ENCODE measurements at regions not wholly inside any gene's neighbourhood (a gene's known extent, or its start where the extent isn't known, plus 50 kb on each side); places are given as distances from the start of the nearest gene placed in this dataset.
"Not testable (repeated sequence)": the region's sequence is repeated elsewhere in the genome, so short reads cannot be mapped to it uniquely, and the experiment has no call there.

DNA sequence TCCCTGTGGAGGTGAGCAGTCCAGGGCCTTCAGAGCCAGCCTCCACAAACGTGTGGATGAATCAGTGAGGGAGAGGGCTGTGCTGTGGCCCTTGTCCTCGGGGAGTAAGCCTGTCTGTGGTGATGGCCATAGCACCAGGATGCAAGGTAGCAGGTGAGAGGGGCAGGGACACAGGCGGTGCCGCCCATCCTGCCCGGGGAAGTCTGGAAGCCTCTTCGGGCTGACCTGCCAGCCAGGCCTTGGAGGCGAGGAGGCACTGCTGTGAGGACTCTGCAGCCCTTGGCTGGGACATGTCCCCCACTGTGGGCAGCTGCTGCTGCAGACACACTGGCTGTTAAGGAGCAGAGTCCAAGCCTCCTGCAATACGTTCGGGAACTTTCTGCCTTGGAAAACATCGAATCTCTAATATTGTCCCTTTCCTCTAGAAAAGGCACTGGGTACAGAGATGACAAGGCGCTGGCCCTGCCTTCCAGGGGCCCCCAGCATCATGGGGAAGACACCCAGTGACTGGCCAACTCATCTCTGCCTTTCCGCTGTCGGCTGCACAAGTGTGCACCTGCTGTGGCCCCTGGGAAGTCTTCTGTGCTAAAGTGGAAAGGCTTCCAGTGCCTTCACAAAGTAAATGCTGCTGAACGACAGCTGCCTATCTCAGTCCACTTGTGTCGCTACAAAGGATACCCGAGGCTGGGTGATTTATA is 101.4 kb downstream of the ADRA2C start:
- DNase-seq = no peak

DNA sequence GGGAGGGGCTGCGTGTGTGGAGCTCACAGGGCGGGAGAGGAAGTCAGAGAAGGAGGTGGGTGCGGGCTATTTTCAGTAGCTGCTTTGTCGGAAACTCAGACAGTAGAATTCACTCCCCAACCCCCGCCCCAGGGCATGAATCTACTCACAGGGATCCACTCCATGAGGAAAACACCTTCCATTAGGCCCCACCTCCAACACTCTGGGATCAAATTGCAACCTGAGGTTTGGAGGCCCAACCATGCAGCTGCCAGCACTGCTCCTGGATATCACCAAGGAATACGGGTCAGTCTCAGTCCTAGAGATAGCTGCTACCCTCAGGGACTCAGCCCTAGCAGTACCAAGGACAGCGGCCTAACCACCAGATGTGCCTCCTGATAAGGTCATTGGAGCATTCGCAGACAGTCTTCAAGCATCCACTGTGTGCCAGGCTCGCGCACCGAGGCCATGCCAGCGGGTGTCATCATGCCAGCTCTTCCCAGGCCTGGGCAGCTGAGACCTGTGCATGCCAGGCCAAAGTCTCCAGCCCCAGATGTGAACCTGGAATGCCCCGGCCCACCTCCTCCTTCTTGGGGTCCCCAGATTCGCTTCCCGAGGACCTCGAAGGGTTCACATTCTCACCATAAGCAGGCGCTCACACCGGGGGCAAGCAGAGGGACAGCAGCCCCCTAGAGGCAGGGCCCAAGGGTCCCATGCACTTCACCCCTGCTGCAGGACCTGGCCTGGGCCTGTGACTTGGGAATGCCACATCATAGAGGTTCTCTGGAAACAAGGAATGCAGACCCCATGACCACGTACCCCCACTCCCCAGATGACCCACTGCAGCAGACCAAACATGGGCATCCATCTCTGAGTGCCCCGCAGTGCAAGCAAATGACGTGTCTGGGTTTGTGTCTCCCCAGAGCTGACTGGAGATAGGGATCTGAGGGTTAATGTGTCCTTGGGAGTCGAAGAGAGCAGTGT is 102.3 kb downstream of the ADRA2C start:
- DNase-seq = no peak

DNA sequence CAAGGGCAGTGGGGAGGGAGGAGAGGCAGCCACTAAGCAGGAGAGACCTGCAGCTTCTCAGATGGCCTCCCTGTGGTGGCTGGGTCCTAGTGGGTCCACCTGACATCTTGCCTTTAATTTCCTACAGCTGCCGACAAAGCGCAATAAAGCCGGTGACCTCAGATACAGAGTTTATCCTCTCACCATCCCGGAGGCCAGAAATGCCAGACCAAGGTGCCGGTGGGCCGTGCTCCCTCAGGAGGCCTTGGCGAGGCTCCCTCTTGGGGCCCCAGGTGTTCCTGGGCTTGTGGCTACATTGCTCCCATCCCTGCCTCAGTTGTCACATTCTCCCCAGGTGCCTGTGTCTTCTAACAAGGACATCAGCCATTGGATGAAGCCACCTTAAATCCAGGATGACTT is 103.0 kb downstream of the ADRA2C start:
- DNase-seq = no peak

DNA sequence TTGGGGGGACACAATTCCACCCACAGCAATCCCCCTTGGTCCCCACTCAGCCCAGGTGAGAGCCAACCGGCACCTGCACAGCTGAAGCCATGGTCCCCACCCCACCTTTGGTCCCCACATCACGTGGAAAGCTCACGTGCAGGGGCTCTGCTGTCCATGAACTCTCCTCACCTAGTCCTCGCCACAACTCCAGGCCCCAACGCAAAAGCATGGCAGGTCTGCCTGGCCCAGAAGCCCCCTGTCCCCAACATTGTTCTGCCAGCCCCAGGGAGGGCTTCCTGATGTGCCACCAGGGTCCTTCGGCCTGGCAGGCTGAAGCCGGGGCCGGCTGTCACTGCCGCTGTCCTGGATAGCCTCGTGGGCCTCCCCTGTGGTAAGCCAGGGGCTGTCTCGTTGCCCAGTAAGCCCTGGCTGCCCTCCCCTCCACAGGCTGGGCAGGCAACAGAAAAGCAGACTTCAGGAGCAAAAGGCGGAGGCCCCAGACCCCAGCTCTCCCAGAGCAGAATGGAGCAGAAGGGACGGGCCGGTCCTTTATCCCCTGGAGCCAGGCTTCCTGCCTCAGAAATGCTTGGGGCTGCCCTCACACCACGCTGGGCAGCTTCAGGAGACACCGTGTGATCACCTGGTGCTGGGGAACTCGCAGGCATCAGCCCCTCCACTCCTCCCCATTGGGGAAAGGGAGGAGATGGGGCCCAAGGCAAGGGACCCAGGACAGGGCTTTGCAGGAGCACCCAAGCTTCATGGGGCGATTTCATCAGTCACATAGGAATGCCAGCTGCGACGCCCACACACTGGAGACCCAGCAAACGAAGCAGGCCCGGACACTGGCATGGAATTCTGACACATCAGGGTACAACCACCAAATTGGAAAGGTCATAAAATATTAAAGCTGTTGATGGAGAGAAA is 103.7 kb downstream of the ADRA2C start:
- DNase-seq = no peak

DNA sequence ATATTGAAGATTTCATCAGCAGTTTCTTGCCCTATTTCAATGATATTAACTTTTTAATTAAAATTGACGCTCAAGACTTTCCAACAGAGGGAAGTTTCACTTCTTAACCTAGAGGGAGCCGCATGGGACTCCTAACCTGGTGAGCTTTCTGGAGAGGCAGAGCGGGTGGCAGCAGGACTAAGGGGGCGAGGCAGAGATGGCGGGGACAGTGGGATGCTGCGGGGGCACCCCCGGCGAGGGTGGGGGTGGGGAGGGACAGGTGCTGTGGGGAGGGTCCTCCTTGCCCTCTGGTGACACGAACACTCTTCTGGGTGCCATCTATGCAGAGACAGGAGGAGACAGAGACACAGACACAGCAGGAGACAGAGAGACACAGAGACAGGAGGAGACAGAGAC is 104.4 kb downstream of the ADRA2C start:
- no peak for DNase-seq

DNA sequence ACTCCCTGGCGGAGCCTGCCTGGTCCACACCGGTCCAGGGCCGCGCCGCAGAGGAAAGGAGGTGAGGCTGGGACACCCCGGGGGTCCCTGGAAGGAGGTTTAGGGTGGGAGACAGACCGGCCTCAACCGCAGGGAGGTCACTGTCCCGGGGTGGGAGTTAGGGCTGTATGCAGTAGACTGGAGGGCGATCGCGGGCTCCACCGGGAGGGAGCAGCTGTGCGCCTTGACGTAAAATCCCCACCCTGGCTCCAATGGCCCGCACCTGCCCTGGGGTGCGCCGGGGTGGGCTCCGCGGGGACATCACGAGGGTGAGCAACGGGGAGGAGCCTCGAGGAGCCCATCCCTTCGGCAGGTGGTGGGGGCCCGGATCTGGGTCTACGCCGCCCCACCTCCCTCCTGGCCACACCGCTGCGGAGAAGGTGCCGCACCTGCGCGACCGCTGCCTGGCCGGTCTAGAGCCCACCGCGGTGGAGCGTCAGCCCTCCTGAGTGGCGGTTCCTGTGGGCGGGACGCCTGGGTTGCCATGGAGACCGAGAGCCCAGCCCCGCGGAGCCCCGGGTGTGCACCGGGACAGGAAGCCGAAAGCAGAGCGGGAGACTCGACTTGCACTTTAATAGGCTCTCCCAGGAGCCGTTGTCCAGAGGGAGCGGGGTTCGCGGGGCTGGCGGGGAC is 105.1 kb downstream of the ADRA2C start:
- DNase-seq = no peak

DNA sequence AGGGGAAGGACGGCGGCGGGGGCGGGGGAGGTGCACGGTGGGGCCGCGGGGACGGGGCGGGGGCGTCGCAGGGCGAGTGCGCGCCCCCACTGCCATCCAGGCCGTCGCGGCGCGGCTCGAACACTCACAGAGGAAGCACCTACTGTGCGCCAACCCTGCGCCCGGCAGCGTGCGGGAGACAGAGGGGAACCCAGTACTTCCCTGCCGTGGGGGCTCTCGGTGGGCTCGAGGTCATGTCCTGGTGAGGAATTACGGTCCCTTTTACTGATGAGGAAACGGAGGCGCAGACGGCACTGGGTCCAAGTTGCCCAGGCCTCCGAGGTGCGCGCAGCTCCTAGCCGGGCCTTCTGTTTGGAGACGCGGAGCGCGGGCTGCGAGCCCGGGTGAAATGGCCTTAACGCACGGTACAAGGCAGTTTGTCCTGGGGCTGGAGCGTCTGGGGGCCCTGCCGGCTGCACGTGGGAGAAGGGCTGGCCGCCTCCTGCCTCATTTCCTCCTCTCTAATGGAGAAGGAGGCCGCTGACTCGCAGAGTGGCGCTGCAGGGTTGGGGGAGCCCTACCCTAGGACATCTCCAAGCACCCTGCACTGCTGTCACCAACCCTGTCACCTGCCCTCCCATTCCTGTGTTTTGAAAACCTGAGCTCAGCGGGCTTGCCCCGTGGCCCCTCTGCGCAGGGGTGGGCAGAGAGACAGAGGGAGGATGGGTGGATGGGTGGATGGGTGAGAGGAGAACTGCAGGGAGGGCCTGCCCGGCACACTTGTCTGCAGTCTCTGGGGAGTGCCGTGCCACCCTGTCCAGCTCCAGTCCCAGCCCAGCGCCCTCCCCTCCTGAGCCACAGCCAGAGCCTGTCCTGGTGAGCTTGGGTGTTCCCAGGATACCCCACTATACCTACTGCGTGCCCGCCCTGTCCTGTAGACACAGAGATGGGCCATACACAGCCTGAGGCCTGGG is 106.0 kb downstream of the ADRA2C start:
- no peak for DNase-seq

DNA sequence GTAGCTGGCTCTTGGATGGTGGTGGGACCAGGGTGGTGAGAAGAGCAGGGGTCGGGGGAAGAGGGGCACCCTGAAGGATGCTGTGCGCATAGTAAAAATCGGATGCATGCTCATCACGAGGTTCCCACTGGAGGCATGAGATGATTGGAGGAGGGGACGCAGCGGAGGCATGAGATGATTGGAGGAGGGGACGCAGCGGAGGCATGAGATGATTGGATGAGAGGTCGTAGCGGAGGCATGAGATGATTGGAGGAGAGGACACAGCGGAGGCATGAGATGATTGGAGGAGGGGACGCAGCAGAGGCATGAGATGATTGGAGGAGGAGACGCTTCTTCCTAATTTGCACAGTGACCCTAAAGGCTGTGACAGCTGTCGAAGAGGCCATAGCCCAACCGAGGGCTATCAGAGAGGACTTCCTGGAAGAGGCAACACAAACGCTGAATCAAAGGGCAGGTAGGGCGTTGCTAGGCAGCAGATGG is 106.7 kb downstream of the ADRA2C start:
- DNase-seq = no peak

DNA sequence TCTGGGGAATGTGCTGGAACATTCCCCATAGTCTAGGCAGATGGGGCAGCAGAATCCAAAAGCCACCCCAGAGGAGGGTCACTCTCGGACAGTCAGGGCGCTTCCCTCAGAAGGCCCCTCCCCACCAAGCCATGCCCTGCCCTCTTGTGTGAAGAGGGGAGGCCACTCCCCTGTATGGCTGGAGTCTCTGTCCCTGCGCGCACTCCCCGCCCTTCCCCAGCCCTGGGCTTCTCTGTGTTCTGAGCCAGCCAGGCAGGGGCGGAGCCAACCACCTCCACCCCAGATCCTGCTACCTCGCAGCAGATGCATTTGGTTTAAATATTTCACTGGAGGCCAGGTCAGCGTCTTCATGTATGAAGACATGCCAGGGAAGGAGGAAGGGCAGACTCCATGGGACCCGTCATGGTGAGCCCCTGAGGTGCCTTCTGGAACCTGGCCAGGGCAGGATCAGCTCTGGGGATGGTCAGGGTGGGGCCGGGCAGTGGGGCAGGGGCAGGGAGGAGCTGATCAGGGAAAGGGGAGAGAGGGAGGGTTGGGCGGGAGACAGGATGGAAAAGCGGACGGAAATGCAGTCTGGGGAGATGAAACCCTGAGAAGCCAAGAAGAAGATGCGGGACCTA is 107.3 kb downstream of the ADRA2C start:
- DNase-seq = no peak

DNA sequence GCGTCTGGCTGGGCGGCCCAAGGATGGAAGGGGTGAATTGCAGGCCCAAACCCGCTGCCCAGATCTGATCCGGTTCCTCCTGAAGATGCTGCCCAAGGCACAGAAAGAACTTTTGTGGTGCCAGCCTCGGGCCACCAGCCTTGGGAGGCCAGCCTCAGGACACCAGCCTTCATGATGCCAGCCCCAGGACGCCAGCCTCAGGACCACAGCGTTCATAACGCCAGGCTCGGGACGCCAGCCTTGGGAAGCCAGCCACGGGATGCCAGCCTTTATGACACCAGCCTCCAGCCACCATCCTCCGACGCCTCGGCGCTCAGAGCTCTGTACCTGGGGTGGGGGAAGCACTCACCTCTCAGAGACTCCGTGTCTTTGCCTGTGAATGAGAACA is 107.8 kb downstream of the ADRA2C start:
- no peak for DNase-seq

DNA sequence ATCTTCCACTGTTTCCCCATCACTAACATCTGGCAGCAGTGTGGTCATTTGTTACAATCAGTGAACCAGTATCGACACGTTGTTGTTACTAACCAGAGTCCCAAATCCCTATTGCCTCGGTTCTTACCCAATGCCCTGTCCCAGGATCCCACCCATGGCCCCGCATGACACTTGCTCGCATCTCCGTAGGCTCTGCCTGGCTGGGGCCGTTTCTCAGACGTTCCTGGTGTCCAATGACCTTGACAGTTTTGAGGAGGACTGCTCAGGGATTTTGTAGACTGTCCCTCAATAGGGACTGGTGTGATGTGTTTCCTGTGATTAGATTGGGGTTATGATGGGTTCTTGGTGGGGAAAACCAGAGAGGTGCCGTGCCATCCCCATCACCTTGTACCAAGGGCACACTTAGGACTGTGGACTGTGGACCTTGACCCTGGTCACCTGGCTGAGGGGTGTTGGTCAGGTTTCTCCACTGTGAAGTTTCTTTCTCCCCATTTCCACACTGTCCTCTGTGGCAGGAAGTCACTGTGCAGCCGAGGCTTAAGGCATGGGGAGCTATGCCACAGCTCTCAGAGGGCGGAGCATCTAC is 108.4 kb downstream of the ADRA2C start:
- DNase-seq = no peak

DNA sequence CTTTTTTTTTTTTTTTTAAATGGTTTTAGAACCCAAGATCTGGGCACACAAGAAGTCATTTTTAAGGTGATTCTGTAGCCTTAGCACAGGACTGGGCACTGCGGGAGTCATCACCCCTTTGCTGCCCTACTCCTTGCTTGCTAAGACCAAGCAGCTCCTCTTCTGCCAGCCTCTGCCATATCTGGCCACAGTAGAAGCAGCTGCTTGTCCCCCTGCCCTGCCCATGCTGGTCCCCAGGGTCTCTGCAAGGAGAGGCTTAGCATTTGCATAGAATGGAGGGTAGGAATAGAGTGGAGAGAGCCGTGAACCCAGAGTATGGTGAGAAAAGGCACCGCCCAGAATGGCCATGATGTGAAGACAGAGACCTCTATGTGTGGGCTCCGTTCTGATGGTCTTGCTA is 109.3 kb downstream of the ADRA2C start:
- no peak for DNase-seq

DNA sequence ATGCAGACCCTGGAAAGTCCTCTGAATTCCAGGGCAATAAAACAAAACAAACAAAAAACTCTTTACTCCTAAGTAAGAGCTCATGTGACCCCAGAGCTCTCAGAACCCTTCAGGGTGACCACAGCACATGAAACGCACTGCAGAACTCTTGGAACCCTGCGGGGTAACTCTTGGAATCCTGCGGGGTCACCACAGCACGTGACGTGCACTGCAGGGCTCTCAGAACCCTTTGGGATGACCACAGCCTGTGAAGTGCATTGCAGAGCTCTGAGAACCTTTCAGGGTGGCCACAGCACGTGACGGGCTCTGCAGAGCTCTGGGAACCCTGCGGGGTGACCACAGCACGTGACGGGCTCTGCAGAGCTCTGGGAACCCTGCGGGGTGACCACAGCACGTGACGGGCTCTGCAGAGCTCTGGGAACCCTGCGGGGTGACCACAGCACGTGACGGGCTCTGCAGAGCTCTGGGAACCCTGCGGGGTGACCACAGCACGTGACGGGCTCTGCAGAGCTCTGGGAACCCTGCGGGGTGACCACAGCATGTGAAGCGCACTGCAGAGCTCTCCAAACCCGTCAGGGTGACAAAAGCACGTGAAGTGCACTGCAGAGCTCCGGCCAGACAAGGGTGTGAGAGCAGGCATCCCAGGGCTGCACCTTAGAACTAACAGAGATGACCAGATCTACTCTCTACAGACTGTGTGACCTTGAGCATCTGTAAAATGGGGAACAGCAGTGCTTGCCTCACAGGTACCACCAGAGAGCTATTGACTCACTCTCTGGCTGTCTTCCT is 110.1 kb downstream of the ADRA2C start:
- DNase-seq = not testable (repeated sequence)

DNA sequence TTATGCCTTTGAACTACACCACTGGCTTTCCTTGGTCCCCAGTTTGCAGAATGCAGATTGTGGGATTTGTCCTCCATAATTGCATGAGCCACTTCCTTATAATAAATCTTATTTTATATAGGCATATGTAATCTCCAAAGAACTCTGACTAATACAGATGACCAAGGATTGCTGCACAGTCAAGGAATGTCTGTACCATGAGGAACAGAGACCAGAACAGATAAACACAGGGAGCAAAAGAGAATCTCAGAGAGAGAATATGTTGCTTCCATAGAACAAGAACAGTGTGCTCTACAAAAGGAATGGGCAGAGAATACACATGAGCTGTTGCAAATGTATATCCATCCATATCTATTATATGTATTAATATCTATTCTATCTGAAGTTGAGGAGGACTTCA is 111.1 kb downstream of the ADRA2C start:
- no peak for DNase-seq

DNA sequence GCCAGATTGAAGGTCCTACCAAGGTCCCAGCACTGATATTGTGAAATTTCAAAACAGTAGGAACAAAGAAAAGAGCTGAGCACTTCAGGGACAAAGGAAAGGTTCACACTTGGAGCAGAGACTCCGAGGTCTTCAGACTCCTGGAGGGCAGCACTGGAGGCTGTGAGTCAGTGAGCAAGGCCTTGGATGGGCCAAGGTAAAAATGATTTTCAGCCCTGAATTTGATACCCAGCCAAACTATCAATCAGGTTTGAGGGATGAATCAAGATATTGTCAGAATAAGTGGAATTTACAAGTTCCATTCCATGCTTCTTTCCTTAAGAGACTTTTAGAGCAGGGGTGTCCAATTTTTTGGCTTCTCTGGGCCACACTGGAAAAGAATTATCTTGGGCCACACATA is 111.7 kb downstream of the ADRA2C start:
- no peak for DNase-seq

DNA sequence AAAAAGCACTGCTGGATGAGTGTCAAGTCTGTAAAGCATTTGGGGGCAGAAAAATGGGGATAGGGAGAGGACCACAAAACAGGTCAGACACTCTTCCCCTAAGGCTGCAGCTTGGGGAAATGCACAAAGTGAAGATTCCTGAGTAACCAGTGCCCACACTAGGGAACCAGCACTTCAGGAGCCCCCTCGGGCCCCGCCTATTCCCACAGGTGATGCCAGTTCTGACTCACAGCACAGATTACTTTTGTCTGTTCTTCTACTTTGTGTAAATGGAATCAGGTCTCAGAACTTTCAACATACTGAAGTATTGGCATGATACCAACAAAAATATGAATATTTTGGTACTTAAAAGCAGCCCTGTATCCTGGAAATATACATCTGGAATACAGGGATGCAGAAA is 112.5 kb downstream of the ADRA2C start:
- DNase-seq = no peak

DNA sequence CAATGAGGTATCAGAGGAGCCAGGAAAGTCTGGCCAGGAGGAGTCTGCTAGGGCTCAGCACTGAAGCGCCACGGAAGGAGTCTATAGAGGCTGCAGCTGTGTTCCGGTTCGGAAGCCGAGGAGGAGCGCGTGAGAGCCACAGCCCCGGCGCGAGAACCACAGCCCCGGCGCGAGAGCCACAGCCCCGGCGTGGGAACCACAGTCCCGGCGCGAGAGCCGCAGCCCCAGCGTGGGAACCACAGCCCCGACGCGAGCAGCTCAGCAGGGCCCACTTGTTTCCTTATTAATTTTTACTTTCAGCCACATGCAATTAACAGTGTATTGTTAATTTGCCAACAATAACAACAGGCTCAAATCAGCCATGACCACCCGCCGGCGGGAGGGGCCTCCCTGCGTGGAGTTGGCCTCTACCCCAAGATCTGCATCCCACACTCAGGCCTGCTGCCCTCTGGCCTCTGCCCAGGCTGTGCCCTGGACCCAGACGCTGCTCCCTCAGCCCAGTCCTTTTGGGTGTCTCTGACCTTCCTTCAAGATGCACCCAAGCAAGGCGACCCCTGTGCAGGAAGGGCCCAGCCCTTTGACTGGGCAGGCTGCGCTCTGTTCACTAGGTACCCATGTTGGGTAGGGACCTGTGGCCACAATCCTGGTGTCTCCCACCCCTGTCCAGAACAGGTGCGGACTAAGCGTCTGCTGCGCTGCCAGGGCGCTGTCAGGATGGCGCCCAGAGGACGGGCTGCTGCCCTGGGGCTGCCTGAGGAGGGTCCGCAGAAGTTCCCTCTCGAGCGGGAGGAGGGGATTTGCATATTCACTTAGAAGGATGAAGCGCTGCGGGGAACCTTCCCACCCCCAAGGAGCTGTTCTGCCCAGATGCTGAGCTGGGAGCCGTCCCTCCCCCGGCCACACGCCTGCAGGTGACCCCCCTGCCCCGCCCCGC is 113.8 kb downstream of the ADRA2C start:
- DNase-seq = no peak

DNA sequence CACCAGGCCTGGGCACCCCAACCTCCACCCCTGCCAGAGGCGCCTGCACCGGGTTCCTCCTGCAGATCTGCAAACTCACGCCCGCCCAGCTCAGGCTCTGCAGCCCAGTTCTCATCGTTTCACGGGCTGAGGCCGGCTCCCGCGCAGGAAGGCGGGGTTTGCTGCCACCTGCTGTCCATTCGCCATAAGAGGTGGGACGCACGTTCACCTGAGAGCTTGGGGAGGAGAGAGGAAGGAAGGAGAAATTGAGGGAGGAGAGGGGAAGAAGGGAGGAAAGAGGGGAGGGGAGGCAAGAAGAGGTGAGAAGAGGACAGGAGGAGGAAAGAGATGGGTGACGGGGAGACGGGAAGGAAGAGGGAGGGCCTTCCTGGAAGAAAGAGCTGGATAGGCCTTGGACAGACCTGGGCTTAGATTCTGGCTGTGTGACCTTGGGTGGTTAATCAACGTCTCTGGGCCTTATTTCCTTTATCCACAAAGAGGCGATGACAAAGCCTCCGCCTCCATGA is 114.5 kb downstream of the ADRA2C start:
- DNase-seq = no peak
